HCT116 (cell line): ENCODE measurements at regions not wholly inside any gene's neighbourhood (a gene's known extent, or its start where the extent isn't known, plus 50 kb on each side); places are given as distances from the start of the nearest gene placed in this dataset.

Experiments
- ATAC-seq: fragments of 200-7000 bp; cut with Tn5 transposase; 2 replicates; pipeline ENCODE4 v1.9.1; 2020; ENCODE audit warnings: mild to moderate bottlenecking, moderate library complexity
- BruUV-seq: library from RNA; stranded (reverse); fragments of 400-500 nt; replicated peaks from 2 replicates; lab custom pipeline; 2021; lab: Mats Ljungman, UMichigan
- CTCF ChIA-PET: fragments of 300-600 bp; sonication (Branson Sonifier 250); formaldehyde crosslinking; loops from one replicate; lab custom pipeline; 2021; ENCODE audit warnings: antibody characterized with exemption; lab: Charles Lee
- POLR2A ChIA-PET: fragments of 300-600, 350-600 bp; sonication (Branson Sonifier 250); formaldehyde crosslinking; loops from one replicate; lab custom pipeline; 2021; ENCODE audit warnings: antibody characterized with exemption; lab: Charles Lee
- RAD21 ChIA-PET, 2 experiments: fragments of 300-600 bp; sonication (Branson Sonifier 250); formaldehyde crosslinking; loops; one replicate each; lab custom pipeline; 2023; ENCODE audit warnings: low total read pairs in 2 of 2; ENCODE audit not compliant: uncharacterized antibody in 2 of 2, unreplicated experiment in 2 of 2, low non-redundant PET in 1 of 2; lab: Charles Lee
- DNase-seq: peaks from one replicate; pipeline ENCODE4 v3.0.0-alpha.2; 2010; ENCODE audit warnings: low read depth, low spot score
- H2AFZ ChIP-seq: fragments of 200-600 bp; shearing (Covaris generic), sonication (generic); 2 replicates; pipeline ENCODE4 v1.6.1; 2017; ENCODE audit warnings: low read depth, mixed run types, mixed read lengths, antibody characterized with exemption, low read length; ENCODE audit not compliant: poor library complexity, severe bottlenecking
- H3K27ac ChIP-seq: 2 replicates; pipeline ENCODE4 v1.5.1; 2012; ENCODE audit warnings: low read depth, low read length
- H3K27me3 ChIP-seq: fragments of 200-600 bp; sonication (generic); 2 replicates; pipeline ENCODE4 v1.6.1; 2016; ENCODE audit warnings: mixed run types, low read length, mixed read lengths; ENCODE audit not compliant: insufficient read depth
- H3K36me3 ChIP-seq, 2 experiments: fragments of 200-500 bp in 1 of 2; fragments of 200-600 bp in 1 of 2; sonication (Bioruptor generic) in 1 of 2; sonication (generic) in 1 of 2; 2 replicates each; pipeline versions ENCODE4 v1.5.1 to v1.6.1; 2014 to 2016; ENCODE audit warnings: low read length in 2 of 2, inconsistent platforms in 1 of 2, mixed read lengths in 1 of 2, mixed run types in 1 of 2; ENCODE audit not compliant: insufficient read depth in 2 of 2, control insufficient read depth in 1 of 2
- H3K4me1 ChIP-seq, 2 experiments: fragments of 200-600 bp in 1 of 2; sonication (generic) in 1 of 2; 2 replicates each; pipeline versions ENCODE4 v1.5.1 to v1.6.1; 2012 to 2017; ENCODE audit warnings: low read length in 2 of 2, inconsistent platforms in 1 of 2, mild to moderate bottlenecking in 1 of 2, mixed read lengths in 1 of 2, mixed run types in 1 of 2, moderate library complexity in 1 of 2; ENCODE audit not compliant: insufficient read depth in 2 of 2, control insufficient read depth in 1 of 2
- H3K4me2 ChIP-seq: fragments of 200-600 bp; sonication (generic); 2 replicates; pipeline ENCODE4 v1.6.1; 2017; ENCODE audit warnings: mixed run types, low read length, mixed read lengths
- H3K4me3 ChIP-seq, 2 experiments: fragments of 200-600 bp in 1 of 2; sonication (generic) in 1 of 2; replicated peaks in 1 of 2; 2 replicates each; pipeline ENCODE4 v1.5.1; 2011 to 2016; ENCODE audit warnings: low read length in 2 of 2, control low read depth in 1 of 2, low read depth in 1 of 2, mild to moderate bottlenecking in 1 of 2, mixed read lengths in 1 of 2, mixed run types in 1 of 2
- H3K79me2 ChIP-seq: fragments of 200-600 bp; sonication (generic); 2 replicates; pipeline ENCODE4 v1.6.1; 2017; ENCODE audit warnings: mild to moderate bottlenecking, mixed run types, low read length, moderate library complexity, mixed read lengths; ENCODE audit not compliant: insufficient read depth
- H3K9ac ChIP-seq: fragments of 200-600 bp; sonication (generic); 2 replicates; pipeline ENCODE4 v1.6.1; 2016; ENCODE audit warnings: low read length, mixed read lengths
- H3K9me2 ChIP-seq: fragments of 200-600 bp; sonication (generic), shearing (Covaris generic); 2 replicates; pipeline ENCODE4 v1.6.1; 2017; ENCODE audit warnings: mixed run types, mild to moderate bottlenecking, moderate library complexity; ENCODE audit not compliant: insufficient read depth
- H3K9me3 ChIP-seq, 2 experiments: fragments of 200-500 bp in 1 of 2; fragments of 200-600 bp in 1 of 2; sonication (Bioruptor generic) in 1 of 2; sonication (generic) in 1 of 2; 2 replicates each; pipeline ENCODE4 v1.6.1; 2014 to 2017; ENCODE audit warnings: low read length in 2 of 2, mixed read lengths in 2 of 2, inconsistent platforms in 1 of 2, low read depth in 1 of 2, mild to moderate bottlenecking in 1 of 2, mixed run types in 1 of 2, moderate library complexity in 1 of 2; ENCODE audit not compliant: control insufficient read depth in 1 of 2, insufficient read depth in 1 of 2
- H4K20me1 ChIP-seq: fragments of 200-600 bp; sonication (generic), shearing (Covaris generic); 2 replicates; pipeline ENCODE4 v1.6.1; 2017; ENCODE audit warnings: mixed run types, mild to moderate bottlenecking, moderate library complexity; ENCODE audit not compliant: insufficient read depth
- CBX3 ChIP-seq: IDR thresholded peaks from 2 replicates; pipeline ENCODE4 v1.6.1; 2012; ENCODE audit warnings: low read depth
- CEBPB ChIP-seq: IDR thresholded peaks from 2 replicates; pipeline ENCODE4 v1.6.1; 2012; ENCODE audit warnings: low read depth
- EGR1 ChIP-seq: IDR thresholded peaks from 2 replicates; pipeline ENCODE4 v1.6.1; 2012; ENCODE audit warnings: low read depth
- ELF1 ChIP-seq: IDR thresholded peaks from 2 replicates; pipeline ENCODE4 v1.6.1; 2012; ENCODE audit warnings: low read depth, borderline replicate concordance
- EZH2 ChIP-seq: fragments of 200-600 bp; sonication (generic); IDR thresholded peaks from 2 replicates; pipeline ENCODE4 v1.6.1; 2017; ENCODE audit warnings: antibody characterized with exemption, mixed run types
- EZH2phosphoT487 ChIP-seq: fragments of 200-600 bp; IDR thresholded peaks from 2 replicates; pipeline ENCODE4 v1.6.1; 2018; ENCODE audit warnings: antibody characterized with exemption, borderline replicate concordance
- FOSL1 ChIP-seq: IDR thresholded peaks from 2 replicates; pipeline ENCODE4 v1.6.1; 2012; ENCODE audit warnings: low read depth
- JUND ChIP-seq: IDR thresholded peaks from 2 replicates; pipeline ENCODE4 v1.6.1; 2012
- RAD21 ChIP-seq: IDR thresholded peaks from 2 replicates; pipeline ENCODE4 v1.6.1; 2012; ENCODE audit warnings: low read depth, mild to moderate bottlenecking
- REST ChIP-seq: IDR thresholded peaks from 2 replicates; pipeline ENCODE4 v1.6.1; 2012; ENCODE audit warnings: low read depth
- SIN3A ChIP-seq: IDR thresholded peaks from 2 replicates; pipeline ENCODE4 v1.6.1; 2012; ENCODE audit warnings: low read depth
- SP1 ChIP-seq: IDR thresholded peaks from 2 replicates; pipeline ENCODE4 v1.6.1; 2012; ENCODE audit warnings: low read depth
- SRF ChIP-seq: IDR thresholded peaks from 2 replicates; pipeline ENCODE4 v1.6.1; 2012; ENCODE audit warnings: low read depth
- TCF7L2 ChIP-seq: IDR thresholded peaks from 2 replicates; pipeline ENCODE4 v1.7.0; 2011; ENCODE audit warnings: borderline replicate concordance, inconsistent platforms; ENCODE audit not compliant: insufficient read depth, insufficient read length; ENCODE audit errors: extremely low read depth
- YY1 ChIP-seq: IDR thresholded peaks from 2 replicates; pipeline ENCODE4 v1.6.1; 2011; ENCODE audit warnings: low read length, low read depth, moderate library complexity, mild to moderate bottlenecking; ENCODE audit not compliant: insufficient replicate concordance; ENCODE audit errors: extremely low read depth
- ZFX ChIP-seq: fragments of 450-650 bp; IDR thresholded peaks from 2 replicates; pipeline ENCODE4 v1.6.1; 2017
- ZNF274 ChIP-seq: fragments of 200-500 bp; sonication (Bioruptor generic); IDR thresholded peaks from 2 replicates; pipeline ENCODE4 v1.6.1; 2014; ENCODE audit warnings: mild to moderate bottlenecking, low read depth, low read length, inconsistent platforms
- intact Hi-C: fragments of 100-400 bp; cut with micrococcal nuclease; formaldehyde crosslinking; loops from 2 replicates; pipeline ENCODE4 v1.10.0; 2022
- TF ChIP-seq, protein P1 (sequence below), 3 experiments: fragments of 200-600 bp in 1 of 3; sonication (generic) in 1 of 3; IDR thresholded peaks in 2 of 3; conservative IDR thresholded peaks in 1 of 3; 2 replicates each; pipeline ENCODE4 v1.5.1; 2012 to 2017; ENCODE audit warnings: low read depth in 2 of 3, low read length in 2 of 3, antibody characterized with exemption in 1 of 3, borderline replicate concordance in 1 of 3, control low read depth in 1 of 3, mild to moderate bottlenecking in 1 of 3, mixed read lengths in 1 of 3, mixed run types in 1 of 3, moderate library complexity in 1 of 3; ENCODE audit not compliant: insufficient read depth in 1 of 3
- TF ChIP-seq, protein P2 (sequence below): IDR thresholded peaks from 2 replicates; pipeline ENCODE4 v1.6.1; 2012
- TF ChIP-seq, protein P3 (sequence below): IDR thresholded peaks from 2 replicates; pipeline ENCODE4 v1.6.1; 2011; ENCODE audit warnings: mild to moderate bottlenecking, low read length, moderate library complexity; ENCODE audit not compliant: insufficient replicate concordance; ENCODE audit errors: extremely low read depth

DNA sequence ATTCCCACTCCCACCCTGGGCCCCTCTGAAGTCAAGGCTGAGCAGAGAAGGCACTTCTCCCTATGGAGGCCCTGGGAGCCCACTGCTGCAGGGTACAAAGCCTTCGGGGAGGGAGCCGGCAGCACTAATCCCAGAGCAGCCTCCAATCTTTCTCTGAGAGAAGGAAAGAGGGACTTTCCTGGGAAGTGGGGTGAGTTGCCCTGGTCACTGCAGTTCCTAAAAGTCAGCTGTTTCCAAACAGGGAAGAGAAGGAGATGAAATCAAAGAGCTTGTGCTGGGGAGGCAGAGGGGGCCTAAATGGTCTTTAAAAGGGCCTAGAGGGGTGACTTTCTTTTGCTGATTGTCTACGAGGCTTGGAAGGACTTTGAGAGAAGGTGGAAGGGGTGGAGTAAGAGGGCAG, 264.7 kb downstream of the TNS1 start:
- Histone ChIP-seq H2AFZ (no peak overlapping the region), H3K9ac (no peak overlapping the region), H3K4me2 (no peak overlapping the region), H3K36me3 (no peaks in the 10 kb centered on the region), H3K9me3 (no peaks in the 10 kb centered on the region), H3K27ac (no peak overlapping the region), H4K20me1 (no peaks in the 10 kb centered on the region), H3K4me3 (no peak overlapping the region), H3K4me1 (no peaks in the 10 kb centered on the region), H3K27me3 (peaks cover 30% of the 10 kb centered on the region), H3K79me2 (no peaks in the 10 kb centered on the region), H3K9me2 (no peaks in the 10 kb centered on the region)
- no TSS peak for BruUV-seq
- no peak for ATAC-seq
- POLR2A ChIA-PET = no interaction called here
- DNase-seq = no peak
- TF ChIP-seq JUND = no peak
- no peak for TF ChIP-seq SRF
- TF ChIP-seq SP1 = no peak
- no peak for TF ChIP-seq SIN3A
- TF ChIP-seq, protein P1, sequence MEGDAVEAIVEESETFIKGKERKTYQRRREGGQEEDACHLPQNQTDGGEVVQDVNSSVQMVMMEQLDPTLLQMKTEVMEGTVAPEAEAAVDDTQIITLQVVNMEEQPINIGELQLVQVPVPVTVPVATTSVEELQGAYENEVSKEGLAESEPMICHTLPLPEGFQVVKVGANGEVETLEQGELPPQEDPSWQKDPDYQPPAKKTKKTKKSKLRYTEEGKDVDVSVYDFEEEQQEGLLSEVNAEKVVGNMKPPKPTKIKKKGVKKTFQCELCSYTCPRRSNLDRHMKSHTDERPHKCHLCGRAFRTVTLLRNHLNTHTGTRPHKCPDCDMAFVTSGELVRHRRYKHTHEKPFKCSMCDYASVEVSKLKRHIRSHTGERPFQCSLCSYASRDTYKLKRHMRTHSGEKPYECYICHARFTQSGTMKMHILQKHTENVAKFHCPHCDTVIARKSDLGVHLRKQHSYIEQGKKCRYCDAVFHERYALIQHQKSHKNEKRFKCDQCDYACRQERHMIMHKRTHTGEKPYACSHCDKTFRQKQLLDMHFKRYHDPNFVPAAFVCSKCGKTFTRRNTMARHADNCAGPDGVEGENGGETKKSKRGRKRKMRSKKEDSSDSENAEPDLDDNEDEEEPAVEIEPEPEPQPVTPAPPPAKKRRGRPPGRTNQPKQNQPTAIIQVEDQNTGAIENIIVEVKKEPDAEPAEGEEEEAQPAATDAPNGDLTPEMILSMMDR (IDR thresholded peaks at IDR 0.05 in 2 of 3, conservative IDR thresholded peaks at IDR 0.05 in 1 of 3; ENCODE audit: borderline replicate concordance in 1 of 3, insufficient read depth in 1 of 3, low read depth in 2 of 3, low read length in 2 of 3) = no peak
- TF ChIP-seq TCF7L2 = no peak
- no peak for TF ChIP-seq CEBPB
- TF ChIP-seq EZH2phosphoT487 = no peak
- no peak for TF ChIP-seq ZNF274
- TF ChIP-seq FOSL1 = no peak
- TF ChIP-seq EGR1 = no peak
- TF ChIP-seq RAD21 = no peak
- no peak for TF ChIP-seq ELF1
- no peak for TF ChIP-seq ZFX
- TF ChIP-seq, protein P2, sequence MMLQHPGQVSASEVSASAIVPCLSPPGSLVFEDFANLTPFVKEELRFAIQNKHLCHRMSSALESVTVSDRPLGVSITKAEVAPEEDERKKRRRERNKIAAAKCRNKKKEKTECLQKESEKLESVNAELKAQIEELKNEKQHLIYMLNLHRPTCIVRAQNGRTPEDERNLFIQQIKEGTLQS = no peak
- TF ChIP-seq, protein P3, sequence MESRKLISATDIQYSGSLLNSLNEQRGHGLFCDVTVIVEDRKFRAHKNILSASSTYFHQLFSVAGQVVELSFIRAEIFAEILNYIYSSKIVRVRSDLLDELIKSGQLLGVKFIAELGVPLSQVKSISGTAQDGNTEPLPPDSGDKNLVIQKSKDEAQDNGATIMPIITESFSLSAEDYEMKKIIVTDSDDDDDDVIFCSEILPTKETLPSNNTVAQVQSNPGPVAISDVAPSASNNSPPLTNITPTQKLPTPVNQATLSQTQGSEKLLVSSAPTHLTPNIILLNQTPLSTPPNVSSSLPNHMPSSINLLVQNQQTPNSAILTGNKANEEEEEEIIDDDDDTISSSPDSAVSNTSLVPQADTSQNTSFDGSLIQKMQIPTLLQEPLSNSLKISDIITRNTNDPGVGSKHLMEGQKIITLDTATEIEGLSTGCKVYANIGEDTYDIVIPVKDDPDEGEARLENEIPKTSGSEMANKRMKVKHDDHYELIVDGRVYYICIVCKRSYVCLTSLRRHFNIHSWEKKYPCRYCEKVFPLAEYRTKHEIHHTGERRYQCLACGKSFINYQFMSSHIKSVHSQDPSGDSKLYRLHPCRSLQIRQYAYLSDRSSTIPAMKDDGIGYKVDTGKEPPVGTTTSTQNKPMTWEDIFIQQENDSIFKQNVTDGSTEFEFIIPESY = no peak
- TF ChIP-seq CBX3 = no peak
- TF ChIP-seq REST = no peak
- TF ChIP-seq EZH2 = no peak
- no peak for TF ChIP-seq YY1
- intact Hi-C loops = no loop called here
- CTCF ChIA-PET = no interaction called here
- RAD21 ChIA-PET = no interaction called here
